ENCODE measurements at regions not wholly inside any gene's neighbourhood (a gene's known extent, or its start where the extent isn't known, plus 50 kb on each side); places are given as distances from the start of the nearest gene placed in this dataset.

GRCh38 chr13:79771493-79771892, 290.5 kb downstream of the NDFIP2 start:
- dilution Hi-C loops (cut with MboI; ENCODE audit: extremely low pct_ligation_motif_present, low sequenced_read_pairs), result no loop called here
- DNase-seq (ENCODE audit: low read depth, low spot score) (no peak), FAIRE-seq (no peak)
- no peaks in the 10 kb centered on the region for H3K9me3 ChIP-seq (ENCODE audit: control insufficient read depth, low read depth, low read length)
- no peak overlapping the region for H3K27ac ChIP-seq (ENCODE audit: control insufficient read depth, insufficient read depth, low read length)
- H3K9ac ChIP-seq (ENCODE audit: control insufficient read depth, extremely low read depth, insufficient read depth, low read length), result no peak overlapping the region
- H3K27me3 ChIP-seq (ENCODE audit: control insufficient read depth, extremely low read depth, insufficient read depth, low read length), result no peaks in the 10 kb centered on the region
- H3K79me2 ChIP-seq (ENCODE audit: control insufficient read depth, insufficient read depth, low read length), result no peaks in the 10 kb centered on the region
- no peaks in the 10 kb centered on the region for H3K36me3 ChIP-seq (ENCODE audit: control insufficient read depth in 2 of 2, extremely low read depth in 1 of 2, insufficient read depth in 2 of 2, low read length in 2 of 2)
- H3K4me2 ChIP-seq (ENCODE audit: control insufficient read depth, extremely low read depth, insufficient read depth, low read depth, low read length), result no peak overlapping the region
- TF ChIP-seq CTCF (optimal IDR thresholded peaks at IDR 0.05 in 1 of 3, IDR thresholded peaks at IDR 0.05 in 1 of 3, conservative IDR thresholded peaks at IDR 0.05 in 1 of 3; ENCODE audit: extremely low read depth in 1 of 3, insufficient read depth in 2 of 3, low read length in 3 of 3) (no peak), EZH2 (IDR thresholded peaks at IDR 0.05; ENCODE audit: low read length) (no peak)
- no peaks in the 10 kb centered on the region for H3K9me1 ChIP-seq (ENCODE audit: control insufficient read depth, extremely low read depth, insufficient read depth, low read length)
- no peaks in the 10 kb centered on the region for H3K4me1 ChIP-seq (ENCODE audit: control insufficient read depth, extremely low read depth, insufficient read depth, low read length)
- no peak overlapping the region for H3K4me3 ChIP-seq (ENCODE audit: control insufficient read depth in 2 of 3, extremely low read depth in 1 of 3, insufficient read depth in 2 of 3, low read depth in 1 of 3, low read length in 3 of 3)
- H2AFZ ChIP-seq (ENCODE audit: control insufficient read depth, low read length), result no peak overlapping the region
- no peaks in the 10 kb centered on the region for H4K20me1 ChIP-seq (ENCODE audit: control insufficient read depth, extremely low read depth, insufficient read depth, low read length)

GRCh38 chr13:79770056-79770455, 289.1 kb downstream of the NDFIP2 start:
- no peak overlapping the region for H3K4me3 ChIP-seq (ENCODE audit: control insufficient read depth in 2 of 3, extremely low read depth in 1 of 3, insufficient read depth in 2 of 3, low read depth in 1 of 3, low read length in 3 of 3)
- H4K20me1 ChIP-seq (ENCODE audit: control insufficient read depth, extremely low read depth, insufficient read depth, low read length), result no peaks in the 10 kb centered on the region
- dilution Hi-C loops (cut with MboI; ENCODE audit: extremely low pct_ligation_motif_present, low sequenced_read_pairs), result no loop called here
- no peak overlapping the region for H3K27ac ChIP-seq (ENCODE audit: control insufficient read depth, insufficient read depth, low read length)
- no peak for TF ChIP-seq CTCF (optimal IDR thresholded peaks at IDR 0.05 in 1 of 3, IDR thresholded peaks at IDR 0.05 in 1 of 3, conservative IDR thresholded peaks at IDR 0.05 in 1 of 3; ENCODE audit: extremely low read depth in 1 of 3, insufficient read depth in 2 of 3, low read length in 3 of 3)
- TF ChIP-seq EZH2 (IDR thresholded peaks at IDR 0.05; ENCODE audit: low read length), result no peak
- no peak overlapping the region for H2AFZ ChIP-seq (ENCODE audit: control insufficient read depth, low read length)
- H3K27me3 ChIP-seq (ENCODE audit: control insufficient read depth, extremely low read depth, insufficient read depth, low read length), result no peaks in the 10 kb centered on the region
- H3K79me2 ChIP-seq (ENCODE audit: control insufficient read depth, insufficient read depth, low read length), result no peaks in the 10 kb centered on the region
- H3K9ac ChIP-seq (ENCODE audit: control insufficient read depth, extremely low read depth, insufficient read depth, low read length), result no peak overlapping the region
- no peak for FAIRE-seq
- no peak for DNase-seq (ENCODE audit: low read depth, low spot score)
- no peaks in the 10 kb centered on the region for H3K4me1 ChIP-seq (ENCODE audit: control insufficient read depth, extremely low read depth, insufficient read depth, low read length)
- no peaks in the 10 kb centered on the region for H3K36me3 ChIP-seq (ENCODE audit: control insufficient read depth in 2 of 2, extremely low read depth in 1 of 2, insufficient read depth in 2 of 2, low read length in 2 of 2)
- no peaks in the 10 kb centered on the region for H3K9me3 ChIP-seq (ENCODE audit: control insufficient read depth, low read depth, low read length)
- H3K9me1 ChIP-seq (ENCODE audit: control insufficient read depth, extremely low read depth, insufficient read depth, low read length), result no peaks in the 10 kb centered on the region
- H3K4me2 ChIP-seq (ENCODE audit: control insufficient read depth, extremely low read depth, insufficient read depth, low read depth, low read length), result no peak overlapping the region

Data from keratinocyte (primary cell).